PC-3 (cell line): ENCODE measurements at regions not wholly inside any gene's neighbourhood (a gene's known extent, or its start where the extent isn't known, plus 50 kb on each side); places are given as distances from the start of the nearest gene placed in this dataset.

ENCODE experiments used
- ATAC-seq: fragments of 200-7000 bp; cut with Tn5 transposase; 2 replicates; pipeline ENCODE4 v1.9.1; 2020; ENCODE audit warnings: mild to moderate bottlenecking, moderate library complexity
- BruUV-seq: library from RNA; stranded (reverse); fragments of 400-500 nt; replicated peaks from 2 replicates; lab custom pipeline; 2021; lab: Mats Ljungman, UMichigan
- CTCF ChIA-PET: fragments of 300-600 bp; sonication (Branson Sonifier 250); formaldehyde crosslinking; loops from one replicate; lab custom pipeline; 2022; ENCODE audit warnings: antibody characterized with exemption; lab: Charles Lee
- POLR2A ChIA-PET: fragments of 300-600 bp; sonication (Branson Sonifier 250); formaldehyde crosslinking; loops from one replicate; lab custom pipeline; 2022; ENCODE audit warnings: antibody characterized with exemption; ENCODE audit not compliant: unreplicated experiment; lab: Charles Lee
- DNase-seq: peaks from one replicate; pipeline ENCODE4 v3.0.0-alpha.2; 2015
- H2AFZ ChIP-seq: fragments of 300-600 bp; sonication (generic); 2 replicates; pipeline ENCODE4 v1.6.0; 2016; ENCODE audit warnings: antibody characterized with exemption, low read length
- H3F3A ChIP-seq: fragments of 300-600 bp; sonication (generic); one replicate; pipeline ENCODE4 v1.6.0; 2017; ENCODE audit warnings: antibody characterized with exemption, low read length, control low read depth, mild to moderate bottlenecking; ENCODE audit not compliant: unreplicated experiment
- H3K27ac ChIP-seq: fragments of 300-600 bp; sonication (generic); 2 replicates; pipeline ENCODE4 v1.5.1; 2016; ENCODE audit warnings: mild to moderate bottlenecking, low read length
- H3K27me3 ChIP-seq: fragments of 300-600 bp; sonication (generic); 2 replicates; pipeline ENCODE4 v1.6.1; 2016; ENCODE audit warnings: low read length, mixed read lengths
- H3K36me3 ChIP-seq: fragments of 300-600 bp; sonication (generic); 2 replicates; pipeline ENCODE4 v1.6.1; 2016; ENCODE audit warnings: low read depth, mixed run types, low read length, mixed read lengths
- H3K4me1 ChIP-seq: fragments of 300-600 bp; sonication (generic); 2 replicates; pipeline ENCODE4 v1.5.1; 2016; ENCODE audit warnings: low read length; ENCODE audit not compliant: insufficient read depth
- H3K4me2 ChIP-seq: fragments of 300-600 bp; sonication (generic); 2 replicates; pipeline ENCODE4 v1.6.0; 2016; ENCODE audit warnings: low read length
- H3K4me3 ChIP-seq: fragments of 300-600 bp; sonication (generic); 2 replicates; pipeline ENCODE4 v1.5.1; 2016; ENCODE audit warnings: mild to moderate bottlenecking, low read length, mixed read lengths
- H3K79me2 ChIP-seq: fragments of 300-600 bp; sonication (generic); 2 replicates; pipeline ENCODE4 v1.6.1; 2017; ENCODE audit warnings: low read length, mixed read lengths
- H3K9ac ChIP-seq: fragments of 300-600 bp; sonication (generic); 2 replicates; pipeline ENCODE4 v1.6.0; 2016; ENCODE audit warnings: mild to moderate bottlenecking, low read length
- H3K9me2 ChIP-seq: fragments of 300-600 bp; sonication (generic); replicated peaks from 2 replicates; pipeline ENCODE4 v1.6.1; 2016; ENCODE audit warnings: mixed run types, low read length, mixed read lengths
- H3K9me3 ChIP-seq: fragments of 300-600 bp; sonication (generic); 2 replicates; pipeline ENCODE4 v1.6.1; 2016; ENCODE audit warnings: low read length, mixed read lengths
- H4K20me1 ChIP-seq: fragments of 300-600 bp; sonication (generic); 2 replicates; pipeline ENCODE4 v1.6.1; 2016; ENCODE audit warnings: low read length, mixed read lengths
- EZH2 ChIP-seq: fragments of 300-600 bp; sonication (generic); IDR thresholded peaks from one replicate; pipeline ENCODE4 v1.6.1; 2017; ENCODE audit warnings: antibody characterized with exemption, mild to moderate bottlenecking, low read length; ENCODE audit not compliant: unreplicated experiment
- EZH2phosphoT487 ChIP-seq: fragments of 300-600 bp; sonication (generic); IDR thresholded peaks from 2 replicates; pipeline ENCODE4 v1.6.1; 2018; ENCODE audit warnings: mild to moderate bottlenecking, antibody characterized with exemption, low read length, borderline replicate concordance
- intact Hi-C: fragments of 100-400 bp; cut with micrococcal nuclease; formaldehyde crosslinking; loops from 2 replicates; pipeline ENCODE4 v1.9.0; 2023
- TF ChIP-seq, protein P1 (sequence below): fragments of 300-600 bp; sonication (generic); conservative IDR thresholded peaks from 2 replicates; pipeline ENCODE4 v1.5.1; 2017; ENCODE audit warnings: antibody characterized with exemption, low read depth, mild to moderate bottlenecking, low read length

DNA sequence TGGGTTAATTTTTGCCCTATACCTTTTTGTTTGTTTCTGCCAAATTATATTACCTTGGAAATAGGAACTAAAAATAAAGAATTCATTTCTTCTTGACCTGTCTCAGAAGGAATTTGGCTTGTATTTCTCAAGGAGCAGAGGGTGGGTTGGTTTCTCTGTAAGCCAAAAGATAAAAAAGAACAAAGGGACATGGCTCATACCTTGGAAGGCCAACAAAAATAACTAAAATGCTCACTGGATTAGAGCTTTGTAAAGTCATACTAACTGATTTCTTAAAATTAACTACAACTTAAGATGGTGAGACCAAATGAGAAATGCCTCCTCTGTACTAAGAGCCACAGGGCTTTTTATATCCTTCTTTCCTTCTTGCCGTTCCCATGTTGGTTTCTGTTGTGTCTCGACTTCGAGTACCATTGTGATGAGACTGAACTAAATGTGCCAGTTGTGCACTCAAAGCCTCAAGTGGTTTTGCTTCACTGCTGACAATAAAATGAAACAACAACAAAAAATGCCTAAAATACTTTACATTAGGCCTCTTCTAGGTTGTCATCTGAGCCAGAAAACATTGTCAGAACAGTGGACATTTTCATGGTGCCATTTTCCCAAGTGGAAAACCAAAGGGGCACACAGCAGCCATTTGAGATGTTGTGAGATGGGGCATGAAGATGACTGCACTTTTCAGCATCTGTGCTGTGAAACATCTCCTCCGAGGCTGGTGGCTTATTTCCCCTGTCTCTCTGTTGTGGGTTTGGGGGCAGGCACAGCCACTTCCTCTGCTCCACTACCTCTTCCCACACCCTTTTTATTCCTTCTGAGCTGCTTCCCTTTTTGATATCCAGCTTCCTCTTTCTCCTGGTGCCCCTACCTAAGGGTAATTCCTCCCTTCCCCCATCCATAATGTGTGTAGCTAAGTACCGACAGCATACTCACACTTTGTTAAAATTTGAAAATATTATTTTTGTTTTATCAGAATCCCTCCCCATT is 51.8 kb upstream of the AGR3 start:
- H3K27ac ChIP-seq, result no peak overlapping the region
- no TSS peak for BruUV-seq
- no peaks in the 10 kb centered on the region for H3K36me3 ChIP-seq
- no peaks in the 10 kb centered on the region for H3K9me3 ChIP-seq
- H3K4me1 ChIP-seq, result peaks cover 20% of the 10 kb centered on the region
- H4K20me1 ChIP-seq, result no peaks in the 10 kb centered on the region
- intact Hi-C loops, result no loop called here
- H2AFZ ChIP-seq, result no peak overlapping the region
- ChIA-PET POLR2A (no interaction called here), CTCF (no interaction called here)
- no peak overlapping the region for H3K4me2 ChIP-seq
- no peaks in the 10 kb centered on the region for H3F3A ChIP-seq
- H3K9ac ChIP-seq, result no peak overlapping the region
- ATAC-seq, result no peak
- TF ChIP-seq EZH2 (no peak), EZH2phosphoT487 (no peak)
- TF ChIP-seq, protein P1, sequence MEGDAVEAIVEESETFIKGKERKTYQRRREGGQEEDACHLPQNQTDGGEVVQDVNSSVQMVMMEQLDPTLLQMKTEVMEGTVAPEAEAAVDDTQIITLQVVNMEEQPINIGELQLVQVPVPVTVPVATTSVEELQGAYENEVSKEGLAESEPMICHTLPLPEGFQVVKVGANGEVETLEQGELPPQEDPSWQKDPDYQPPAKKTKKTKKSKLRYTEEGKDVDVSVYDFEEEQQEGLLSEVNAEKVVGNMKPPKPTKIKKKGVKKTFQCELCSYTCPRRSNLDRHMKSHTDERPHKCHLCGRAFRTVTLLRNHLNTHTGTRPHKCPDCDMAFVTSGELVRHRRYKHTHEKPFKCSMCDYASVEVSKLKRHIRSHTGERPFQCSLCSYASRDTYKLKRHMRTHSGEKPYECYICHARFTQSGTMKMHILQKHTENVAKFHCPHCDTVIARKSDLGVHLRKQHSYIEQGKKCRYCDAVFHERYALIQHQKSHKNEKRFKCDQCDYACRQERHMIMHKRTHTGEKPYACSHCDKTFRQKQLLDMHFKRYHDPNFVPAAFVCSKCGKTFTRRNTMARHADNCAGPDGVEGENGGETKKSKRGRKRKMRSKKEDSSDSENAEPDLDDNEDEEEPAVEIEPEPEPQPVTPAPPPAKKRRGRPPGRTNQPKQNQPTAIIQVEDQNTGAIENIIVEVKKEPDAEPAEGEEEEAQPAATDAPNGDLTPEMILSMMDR, result no peak
- no peak overlapping the region for H3K4me3 ChIP-seq
- H3K27me3 ChIP-seq, result no peaks in the 10 kb centered on the region
- H3K79me2 ChIP-seq, result no peaks in the 10 kb centered on the region
- no peak for DNase-seq
- H3K9me2 ChIP-seq, result no peaks in the 10 kb centered on the region

DNA sequence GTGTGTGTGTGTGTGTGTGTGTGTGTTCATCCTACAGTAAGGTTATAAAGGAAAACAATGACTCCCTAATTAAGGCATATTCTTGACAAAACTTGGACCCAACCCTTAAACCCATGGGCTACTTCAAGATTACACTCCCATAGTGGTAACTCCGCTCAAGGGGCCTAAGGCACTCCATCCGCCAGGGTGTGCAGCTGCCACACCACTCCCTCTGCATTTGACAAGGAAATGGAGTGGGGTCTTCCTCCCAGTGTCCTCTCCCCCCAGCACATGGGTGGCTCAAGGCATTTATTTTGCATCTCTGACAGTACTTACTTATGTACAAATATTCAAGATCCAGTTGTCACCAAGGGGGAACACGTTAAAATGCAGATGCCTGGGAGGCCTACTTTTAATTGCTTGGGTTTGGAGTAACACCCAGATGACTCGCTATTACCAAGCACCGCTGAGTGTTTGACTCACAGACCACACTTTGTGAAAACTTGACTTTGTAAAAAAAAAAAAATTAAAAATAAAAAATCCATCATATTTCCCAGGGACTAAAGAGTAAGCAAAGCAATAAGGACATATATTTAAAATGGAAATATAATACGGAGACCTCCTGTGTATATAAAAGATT is 53.0 kb upstream of the AGR3 start:
- H3K4me1 ChIP-seq, result peaks cover 17% of the 10 kb centered on the region
- peak; percentile 29 for DNase-seq
- H3K27ac ChIP-seq, result peak overlapping the region; percentile 61
- no peaks in the 10 kb centered on the region for H3K9me3 ChIP-seq
- ATAC-seq, result peak; percentile 61
- CTCF ChIA-PET, result interaction anchor here (0.5 kb wide), 2 partner anchors 98 to 134 kb away, joined by 3 read pairs; no protein-coding TSS in a partner anchor
- H3K79me2 ChIP-seq, result no peaks in the 10 kb centered on the region
- no TSS peak for BruUV-seq
- no peaks in the 10 kb centered on the region for H3K36me3 ChIP-seq
- no peak overlapping the region for H3K9ac ChIP-seq
- H3K27me3 ChIP-seq, result no peaks in the 10 kb centered on the region
- intact Hi-C loops, result no loop called here
- no peaks in the 10 kb centered on the region for H3F3A ChIP-seq
- no peaks in the 10 kb centered on the region for H4K20me1 ChIP-seq
- TF ChIP-seq, protein P1, result no peak
- TF ChIP-seq EZH2phosphoT487, result no peak
- TF ChIP-seq EZH2, result no peak
- no peaks in the 10 kb centered on the region for H3K9me2 ChIP-seq
- POLR2A ChIA-PET, result interaction anchor here (0.5 kb wide), 1 partner anchor 134 kb away, joined by 3 read pairs; no protein-coding TSS in a partner anchor
- no peak overlapping the region for H2AFZ ChIP-seq
- H3K4me2 ChIP-seq, result peak overlapping the region; percentile 47
- H3K4me3 ChIP-seq, result no peak overlapping the region
